GM19452 (cell line): ENCODE measurements at regions not wholly inside any gene's neighbourhood (a gene's known extent, or its start where the extent isn't known, plus 50 kb on each side); places are given as distances from the start of the nearest gene placed in this dataset.
A peak's percentile ranks its signal among the peaks of the same experiment; 100 is the strongest.
"Not testable (repeated sequence)": the region's sequence is repeated elsewhere in the genome, so short reads cannot be mapped to it uniquely, and the experiment has no call there.

Experiments used
- ATAC-seq: cut with Tn5 transposase; IDR thresholded peaks from one replicate; pipeline ENCODE4 v1.9.1; 2021; ENCODE audit not compliant: unreplicated experiment

DNA sequence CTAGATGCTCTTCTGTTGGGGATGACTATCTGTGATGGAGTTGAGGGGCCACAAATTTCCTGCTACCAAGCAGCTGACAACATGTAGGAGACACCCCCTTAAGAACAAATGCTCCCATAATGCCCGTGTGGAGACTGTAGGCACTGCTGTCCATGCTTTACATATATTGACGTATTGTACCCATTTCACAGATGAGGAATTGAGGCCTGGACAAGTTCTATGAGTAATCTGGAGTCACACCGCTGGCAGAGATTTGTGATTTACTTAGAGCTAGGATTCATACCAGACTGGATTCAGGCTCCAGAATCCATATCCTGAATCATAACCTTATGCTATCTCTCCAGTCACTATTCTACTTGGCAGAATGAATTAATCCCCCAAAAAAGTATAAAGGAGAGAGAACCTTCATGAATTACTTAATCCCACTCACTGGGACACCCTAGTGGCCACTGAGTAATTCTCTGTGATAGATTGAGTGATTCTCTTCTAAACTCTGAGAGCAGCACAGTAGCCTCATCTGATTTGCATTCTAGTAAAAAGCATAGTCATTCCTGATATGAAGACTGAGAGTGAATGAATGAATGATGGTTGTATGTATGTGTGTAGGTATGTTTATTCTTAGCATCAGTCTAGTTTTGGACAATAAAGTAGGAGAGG, 460.7 kb upstream of the MEIS1 start:
- ATAC-seq: no peak

DNA sequence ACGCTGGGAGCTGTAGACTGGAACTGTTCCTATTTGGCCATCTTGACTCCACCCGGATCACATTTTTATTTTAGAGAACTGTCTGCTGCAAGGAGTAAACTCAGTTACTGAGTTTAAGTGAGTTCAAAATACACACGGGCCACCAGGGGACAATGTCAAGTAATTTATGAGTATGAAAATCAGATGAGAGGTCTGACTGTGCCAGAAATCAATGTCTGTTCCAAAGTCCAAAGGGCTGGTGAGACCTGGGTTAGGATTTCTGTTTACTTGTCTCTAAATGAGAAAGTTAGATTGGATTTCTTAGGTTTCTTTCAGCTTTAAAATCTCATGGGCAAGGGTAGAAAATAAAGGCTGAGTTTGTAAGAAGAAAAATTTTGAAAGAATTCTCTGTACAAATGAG, 465.8 kb upstream of the MEIS1 start:
- ATAC-seq: no peak

DNA sequence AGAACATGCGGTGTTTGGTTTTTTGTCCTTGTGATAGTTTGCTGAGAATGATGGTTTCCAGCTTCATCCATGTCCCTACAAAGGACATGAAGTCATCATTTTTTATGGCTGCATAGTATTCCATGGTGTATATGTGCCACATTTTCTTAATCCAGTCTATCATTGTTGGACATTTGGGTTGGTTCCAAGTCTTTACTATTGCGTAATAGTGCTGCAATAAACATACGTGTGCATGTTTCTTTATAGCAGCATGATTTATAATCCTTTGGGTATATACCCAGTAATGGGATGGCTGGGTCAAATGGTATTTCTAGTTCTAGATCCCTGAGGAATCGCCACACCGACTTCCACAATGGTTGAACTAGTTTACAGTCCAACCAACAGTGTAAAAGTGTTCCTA, 471.6 kb upstream of the MEIS1 start:
- not testable (repeated sequence) for ATAC-seq

DNA sequence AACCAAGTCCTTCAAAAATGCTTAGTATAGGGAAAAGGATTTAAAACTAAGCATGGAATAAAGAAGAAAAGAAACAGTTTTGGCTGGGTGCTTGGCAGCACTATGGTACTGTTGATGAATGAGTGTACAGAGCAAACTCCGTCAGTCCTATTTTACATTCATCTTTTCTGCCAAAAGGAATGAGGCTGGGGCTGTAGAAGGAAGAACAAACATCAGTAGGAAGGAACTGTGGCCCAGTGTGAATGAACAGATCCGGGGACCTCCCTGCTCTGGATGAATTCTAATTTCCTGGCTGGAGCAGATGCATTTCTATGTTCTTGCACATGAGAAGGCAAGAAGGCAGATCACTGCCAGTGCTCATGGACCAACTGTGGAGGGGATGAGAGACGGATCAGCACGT, 474.0 kb upstream of the MEIS1 start:
- no peak for ATAC-seq

DNA sequence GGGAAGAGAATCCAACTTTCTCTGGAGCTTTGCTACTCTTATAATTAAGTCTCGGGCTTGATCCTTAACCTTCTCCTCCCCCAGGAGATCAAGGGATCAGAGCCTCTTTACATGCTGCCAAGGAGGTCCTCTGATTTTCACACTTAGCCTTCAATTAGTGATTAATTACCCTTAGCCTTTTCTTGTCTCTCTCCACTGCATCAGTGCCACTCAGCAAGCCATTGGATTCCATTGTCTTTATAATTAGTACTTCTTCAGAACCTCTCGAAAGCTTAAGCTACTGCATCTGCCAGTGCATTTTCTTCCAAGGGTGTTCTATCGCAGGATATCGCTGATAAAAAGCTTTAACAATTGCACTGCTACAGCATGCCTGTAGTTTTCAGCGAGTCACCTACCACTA, 477.0 kb upstream of the MEIS1 start:
- no peak for ATAC-seq

DNA sequence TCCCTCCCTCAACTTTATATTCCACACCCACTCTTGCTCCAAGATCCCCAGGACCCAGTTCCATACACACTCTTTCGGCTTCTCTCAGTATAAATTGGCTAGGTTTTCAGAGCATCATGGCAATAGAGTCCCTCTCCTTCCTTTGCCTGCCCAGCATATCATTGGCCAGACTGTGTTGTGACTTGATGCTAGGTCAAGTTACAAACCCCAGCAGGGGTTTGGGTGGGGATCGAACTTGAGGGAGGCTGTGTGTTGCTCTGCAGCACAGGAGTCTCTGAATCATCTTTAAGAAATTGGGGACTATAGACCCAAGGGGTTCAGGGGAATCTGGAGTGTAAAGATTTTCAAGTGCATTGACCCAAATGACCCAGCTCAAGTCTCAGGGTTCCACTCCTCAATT, 477.5 kb upstream of the MEIS1 start:
- ATAC-seq: no peak

DNA sequence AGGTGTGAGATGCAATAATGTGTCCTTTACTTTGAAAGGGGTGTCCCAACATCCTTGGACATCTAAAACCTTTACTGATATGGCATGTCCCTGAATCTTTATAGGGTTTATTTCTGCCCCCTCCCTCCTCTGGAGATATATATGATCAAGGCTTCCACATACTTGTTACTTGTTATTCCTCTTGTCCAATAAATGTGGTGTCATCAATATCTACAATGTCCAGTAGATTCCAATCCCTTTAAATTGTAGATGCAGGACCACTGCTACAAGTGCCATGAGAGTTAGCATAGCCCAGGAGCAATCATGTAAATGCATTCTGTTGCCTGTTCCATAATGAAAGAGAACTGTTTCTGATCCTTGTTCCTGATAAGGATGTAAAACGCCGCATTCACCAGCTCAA, 479.7 kb upstream of the MEIS1 start:
- ATAC-seq: no peak

DNA sequence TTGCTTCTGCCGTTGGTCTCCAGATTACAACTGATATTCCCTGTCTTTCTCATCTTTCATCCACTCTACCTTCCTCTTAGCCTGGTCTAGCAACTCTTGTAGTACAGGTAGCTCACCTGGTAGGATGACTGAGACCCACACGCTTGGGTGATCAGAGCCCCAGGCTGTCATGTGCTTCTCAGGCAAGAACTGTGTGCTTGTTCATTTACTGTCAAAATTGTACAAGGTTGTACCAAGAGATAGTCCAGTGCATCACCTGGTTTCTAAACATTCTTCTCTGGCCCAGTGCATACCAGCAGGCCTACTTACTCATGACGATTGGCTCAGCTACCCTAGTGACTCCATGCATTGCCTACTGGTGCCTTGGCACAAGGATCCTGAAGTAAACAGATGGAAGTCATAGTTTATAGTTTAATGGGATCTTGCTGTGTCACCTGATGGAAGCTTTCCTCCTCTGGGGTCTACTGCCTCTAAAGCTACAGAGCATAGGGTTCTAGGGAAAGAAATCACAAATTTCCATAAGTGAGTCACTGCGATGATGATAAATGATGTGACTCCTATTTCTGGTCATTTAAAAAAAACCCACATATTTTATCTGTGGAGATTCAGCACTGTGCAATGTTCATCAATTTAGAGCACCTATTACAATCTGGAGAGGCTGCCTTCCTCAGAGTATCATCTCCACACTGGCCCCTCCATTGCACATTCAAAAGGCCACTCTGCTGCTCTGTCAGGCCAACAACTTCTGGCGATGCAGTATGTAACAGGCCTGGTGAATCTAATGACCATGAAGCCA, 481.8 kb upstream of the MEIS1 start:
- no peak for ATAC-seq

DNA sequence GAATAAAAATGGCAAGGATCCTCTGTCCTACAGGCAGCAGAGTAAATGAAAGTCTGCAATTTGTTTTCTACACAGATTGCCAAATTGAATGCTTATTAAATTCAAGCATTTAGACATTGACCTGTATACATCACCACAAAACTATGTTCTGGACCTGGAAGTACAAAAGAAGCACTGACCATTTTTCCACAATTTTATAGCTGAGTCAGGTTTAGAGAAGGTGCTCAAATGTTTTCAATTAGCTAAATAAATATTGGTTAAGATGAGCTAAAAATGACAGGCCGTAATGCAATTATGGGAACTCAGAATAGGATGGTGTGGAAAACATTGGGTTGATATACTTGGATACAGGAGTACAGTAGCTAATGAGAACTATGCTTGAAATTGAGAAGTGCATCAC, 490.7 kb upstream of the MEIS1 start:
- ATAC-seq: no peak

DNA sequence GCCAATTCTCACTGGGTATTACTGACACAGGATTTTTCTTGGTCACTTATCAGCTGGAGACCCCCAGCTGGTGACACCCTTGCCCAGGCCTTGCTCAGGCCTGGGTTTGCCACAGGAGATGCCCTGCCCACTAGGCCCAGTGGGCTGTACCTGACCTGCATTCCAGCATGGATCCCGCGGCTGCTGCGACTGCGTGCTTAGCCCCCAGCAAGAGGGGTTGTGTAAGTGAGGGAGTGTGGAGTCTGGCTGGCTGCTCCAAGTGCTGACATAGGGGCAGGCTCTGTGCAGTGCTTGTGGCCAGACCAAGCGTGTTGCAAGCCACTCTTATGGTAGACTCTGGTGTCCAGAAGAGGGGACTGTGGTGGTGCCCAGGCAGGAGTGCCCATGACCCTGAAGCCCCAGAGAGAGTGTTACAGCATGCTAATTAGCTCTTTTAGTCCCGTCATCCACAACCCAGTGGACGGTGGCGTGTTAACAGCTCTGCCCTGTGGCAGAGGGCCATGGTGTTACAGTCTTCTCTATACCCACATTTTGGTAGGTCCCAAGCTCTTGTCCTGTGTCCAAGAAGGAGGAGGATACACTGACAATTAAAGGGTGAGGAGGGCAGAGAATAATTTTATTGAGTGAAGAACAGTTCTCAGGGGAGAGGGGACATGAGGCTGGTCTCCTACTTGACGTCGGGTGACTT, 491.7 kb upstream of the MEIS1 start:
- ATAC-seq: no peak

DNA sequence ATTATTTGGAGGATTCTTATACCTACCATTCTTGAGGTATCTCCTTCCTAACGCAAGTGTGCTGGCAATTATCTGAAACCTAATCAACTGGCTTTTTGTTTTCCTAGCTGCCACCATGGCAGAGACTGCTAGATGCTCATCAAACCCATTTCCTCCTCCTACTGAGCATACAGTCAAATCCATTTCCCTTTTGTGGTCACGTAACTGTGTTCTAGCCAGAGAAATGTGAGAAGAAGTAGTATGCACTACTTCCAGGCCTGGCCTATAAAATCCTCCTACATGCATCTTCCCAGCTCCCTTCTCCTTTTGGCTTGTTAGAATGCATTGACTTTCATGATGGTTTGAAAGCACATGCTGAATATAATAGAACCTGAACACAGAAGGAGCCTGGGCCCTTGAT, 494.1 kb upstream of the MEIS1 start:
- no peak for ATAC-seq

DNA sequence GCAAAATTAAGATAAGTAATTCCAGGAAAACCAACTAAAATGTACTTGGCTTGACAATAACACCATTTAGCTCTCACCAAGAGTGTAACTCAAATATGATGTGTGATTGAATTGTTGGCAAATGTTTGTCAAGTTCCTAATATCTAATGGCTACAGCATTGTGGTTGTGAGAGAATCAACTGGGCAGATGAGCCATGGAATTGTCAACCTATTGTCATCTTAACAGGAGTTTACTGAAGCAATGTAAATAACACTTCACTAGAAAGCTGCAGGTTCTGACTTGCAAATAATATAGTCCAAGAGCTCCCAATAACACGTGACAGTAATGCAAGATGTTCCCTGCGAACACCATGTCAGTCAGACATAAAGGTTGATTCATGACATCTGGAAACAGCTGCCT, 495.2 kb upstream of the MEIS1 start:
- ATAC-seq: no peak

DNA sequence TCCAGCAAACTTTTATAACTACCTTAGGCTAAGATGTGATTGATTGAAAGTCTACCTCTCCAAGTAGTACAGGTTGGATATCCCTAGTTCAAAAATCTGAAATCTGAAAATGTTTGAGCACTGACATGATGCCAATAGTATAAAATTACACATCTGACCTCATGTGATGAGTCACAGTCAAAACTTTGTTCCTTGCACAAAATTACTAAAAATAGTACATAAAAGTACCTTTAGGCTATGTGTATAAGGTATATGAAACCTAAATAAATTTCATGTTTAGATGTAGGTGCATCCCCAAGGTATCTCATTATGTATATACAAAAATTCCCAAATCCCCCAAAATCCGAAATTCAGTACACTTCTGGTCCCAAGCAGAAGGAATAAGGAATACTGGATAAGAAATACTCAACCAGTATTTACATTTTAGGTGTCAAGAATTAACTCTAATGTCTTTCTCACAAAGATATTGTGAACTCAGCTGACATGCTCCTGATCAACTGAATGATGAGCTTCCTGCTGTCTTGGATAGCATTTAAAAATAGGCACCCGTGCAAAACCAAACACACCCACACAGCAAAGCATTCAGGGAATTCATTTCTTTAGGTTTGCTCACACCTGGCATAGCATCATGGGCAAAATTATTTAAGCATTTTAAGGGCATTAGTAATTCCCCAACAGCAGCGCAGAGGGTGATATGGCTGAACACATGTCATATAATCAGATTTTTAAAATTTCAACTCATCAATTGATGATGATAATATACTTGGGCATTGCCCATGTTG, 497.4 kb upstream of the MEIS1 start:
- ATAC-seq: no peak

DNA sequence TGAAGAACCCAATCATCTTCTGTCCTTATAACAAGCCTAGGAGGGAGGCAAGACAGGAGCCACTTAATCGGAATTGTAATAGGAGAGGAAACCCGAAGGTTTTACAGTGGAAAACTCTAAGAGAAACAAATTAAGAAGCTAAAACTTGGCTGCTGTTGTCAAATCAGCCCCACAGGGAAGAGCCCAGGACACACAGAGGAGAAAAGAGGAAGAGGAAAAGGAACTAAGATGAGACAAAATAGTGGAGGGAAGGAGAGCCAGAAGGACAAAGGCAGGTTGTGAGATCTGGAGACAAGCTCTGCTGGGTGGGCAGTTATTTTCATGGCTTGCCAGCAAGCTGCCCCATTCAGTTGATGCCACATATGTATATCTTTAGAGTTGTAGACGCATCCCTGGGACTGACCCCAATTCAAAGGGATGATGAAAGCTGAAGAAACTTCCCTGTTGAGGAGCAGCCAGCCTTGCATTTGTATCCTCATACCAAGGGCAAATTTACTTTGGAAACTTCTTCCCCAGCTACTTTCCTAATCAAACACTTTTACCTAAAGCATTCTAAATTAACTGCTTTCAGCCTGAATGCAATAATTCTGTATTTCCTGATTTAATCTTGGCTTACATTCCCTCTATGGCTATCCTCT, 499.8 kb upstream of the MEIS1 start:
- no peak for ATAC-seq

DNA sequence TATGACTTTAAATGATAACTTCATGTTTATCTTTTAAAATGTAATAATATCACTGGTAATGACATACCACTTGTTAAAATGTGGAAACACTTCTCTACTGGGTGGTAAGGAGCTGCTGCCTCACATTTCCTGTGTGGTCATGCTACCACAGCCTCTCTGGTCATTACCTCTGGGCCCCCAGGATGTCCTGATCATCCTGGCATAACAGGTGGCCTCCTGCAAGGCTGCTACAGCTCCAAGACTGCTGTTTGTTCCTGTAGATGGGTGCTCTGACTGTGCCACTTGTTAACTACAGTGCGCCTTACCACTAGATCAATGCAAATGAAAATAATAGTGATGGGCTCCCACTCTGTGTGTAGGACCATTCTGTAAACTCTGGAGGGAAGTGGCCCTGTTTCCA, 500.2 kb upstream of the SPRED2 start:
- no peak for ATAC-seq

DNA sequence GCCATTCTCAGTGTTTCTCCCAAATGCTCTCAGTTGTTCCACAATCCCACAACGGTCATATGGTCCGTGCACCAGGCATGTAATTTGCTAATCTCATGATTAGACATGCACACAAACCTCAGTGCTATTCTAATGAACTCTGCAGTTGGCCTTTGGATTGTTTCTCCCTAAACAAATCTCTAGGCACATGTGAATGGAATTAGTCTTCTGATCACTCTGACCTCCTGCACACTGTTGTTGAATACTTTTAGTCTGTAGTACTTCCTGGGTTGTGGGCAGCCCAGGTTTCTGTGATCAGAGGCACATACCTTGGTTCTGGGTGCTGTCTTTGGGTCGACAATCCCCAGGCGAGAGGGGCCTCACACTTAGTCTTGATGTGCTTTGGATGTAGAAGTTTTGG, 498.7 kb upstream of the SPRED2 start:
- ATAC-seq: no peak

DNA sequence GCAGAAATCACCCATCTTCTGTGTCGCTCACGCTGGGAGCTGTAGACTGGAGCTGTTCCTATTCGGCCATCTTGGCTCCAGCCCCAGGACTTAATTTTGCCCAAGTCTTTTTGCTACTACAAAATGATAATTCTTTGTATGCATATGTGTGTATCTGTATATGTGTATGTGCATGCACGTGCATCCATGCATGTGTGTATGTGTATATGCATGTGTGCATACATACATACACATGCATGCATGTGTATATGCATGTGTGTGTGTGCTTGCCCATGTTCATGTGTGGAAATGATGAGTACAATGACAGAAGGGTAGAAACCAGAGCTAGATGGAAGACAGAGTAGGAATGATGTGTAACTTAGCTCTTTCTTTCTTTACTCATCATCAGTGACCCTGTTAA, 497.9 kb upstream of the SPRED2 start:
- ATAC-seq: no peak

DNA sequence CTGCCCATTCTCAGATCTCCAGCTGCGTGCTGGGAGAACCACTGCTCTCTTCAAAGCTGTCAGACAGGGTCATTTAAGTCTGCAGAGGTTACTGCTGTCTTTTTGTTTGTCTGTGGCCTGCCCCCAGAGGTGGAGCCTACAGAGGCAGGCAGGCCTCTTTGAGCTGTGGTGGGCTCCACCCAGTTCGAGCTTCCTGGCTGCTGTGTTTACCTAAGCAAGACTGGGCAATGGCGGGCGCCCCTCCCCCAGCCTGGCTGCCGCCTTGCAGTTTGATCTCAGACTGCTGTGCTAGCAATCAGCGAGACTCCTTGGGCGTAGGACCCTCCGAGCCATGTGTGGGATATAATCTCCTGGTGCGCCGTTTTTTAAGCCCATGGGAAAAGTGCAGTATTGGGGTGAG, 497.3 kb upstream of the SPRED2 start:
- ATAC-seq: not testable (repeated sequence)

DNA sequence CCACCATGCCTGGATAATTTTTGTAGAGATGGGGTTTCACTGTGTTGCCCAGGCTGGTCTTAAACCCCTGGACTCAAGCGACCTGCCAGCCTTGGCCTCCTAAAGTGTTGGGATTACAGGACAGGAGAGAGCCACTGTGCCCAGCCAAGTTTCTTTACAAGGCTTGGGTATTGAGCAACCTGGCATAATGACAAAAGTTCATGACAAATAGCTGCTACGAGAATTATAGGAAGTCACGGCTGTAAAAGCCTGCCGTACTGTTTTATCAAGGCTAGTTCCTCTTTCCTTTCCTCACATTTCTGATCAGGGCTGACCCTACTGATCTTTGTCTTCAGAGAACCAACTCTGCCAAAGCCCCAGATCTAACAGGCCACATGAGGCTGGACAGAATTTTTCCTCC, 490.4 kb upstream of the SPRED2 start:
- ATAC-seq: no peak

DNA sequence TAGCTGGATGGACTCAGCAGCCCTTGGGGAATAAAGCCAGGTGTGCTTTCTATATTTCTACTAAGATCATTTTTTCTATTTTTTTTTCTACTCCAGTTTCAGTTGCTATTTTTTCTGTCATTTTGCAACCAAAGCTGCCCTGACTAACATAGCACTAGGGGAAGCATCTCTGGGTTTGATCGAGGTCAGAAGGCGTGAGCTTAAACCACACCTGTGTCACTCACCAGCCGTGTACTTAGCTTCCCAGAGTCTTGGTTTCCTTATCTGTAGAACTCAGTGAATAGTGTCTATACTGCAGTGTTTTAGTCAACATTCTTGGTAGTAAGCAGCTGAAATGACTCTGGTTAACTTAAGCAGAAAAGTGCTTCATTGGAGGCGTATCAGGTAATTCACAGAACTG, 489.6 kb upstream of the SPRED2 start:
- peak; percentile 74 for ATAC-seq

DNA sequence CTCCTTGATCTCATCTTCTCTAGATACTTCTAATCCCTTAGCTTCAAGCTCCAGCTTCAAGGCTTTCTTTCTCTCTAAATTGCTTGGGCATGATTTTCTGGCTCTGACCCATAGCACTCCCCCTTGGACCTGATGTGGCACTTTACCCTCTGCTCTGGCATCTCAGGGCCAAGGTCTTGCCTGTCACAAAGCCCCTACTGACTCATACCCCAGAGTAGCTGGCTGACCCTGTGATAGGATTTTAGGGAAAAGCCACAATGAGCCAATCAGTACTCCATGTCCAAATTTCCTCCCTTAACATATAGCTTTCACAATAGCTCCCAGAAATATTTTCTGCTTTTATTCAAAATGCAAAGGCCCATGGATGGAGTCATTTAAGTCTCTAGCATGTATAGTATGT, 488.7 kb upstream of the SPRED2 start:
- ATAC-seq: no peak
